PFSK-1 (cell line): ENCODE measurements at regions not wholly inside any gene's neighbourhood (a gene's known extent, or its start where the extent isn't known, plus 50 kb on each side); places are given as distances from the start of the nearest gene placed in this dataset.

Experiments used
- FOXP2 ChIP-seq: optimal IDR thresholded peaks from 2 replicates; pipeline ENCODE3; 2011; ENCODE audit warnings: borderline replicate concordance, control low read depth, inconsistent platforms; ENCODE audit not compliant: insufficient read depth; ENCODE audit errors: extremely low read length, extremely low read depth
- POLR2AphosphoS5 ChIP-seq: IDR thresholded peaks from 2 replicates; pipeline ENCODE4 v1.6.1; 2012; ENCODE audit warnings: low read depth, mild to moderate bottlenecking, control low read depth, low read length, moderate library complexity
- SIN3A ChIP-seq: IDR thresholded peaks from 2 replicates; pipeline ENCODE4 v1.6.1; 2012; ENCODE audit warnings: mild to moderate bottlenecking, low read length, moderate library complexity, borderline replicate concordance; ENCODE audit not compliant: insufficient read depth
- TAF1 ChIP-seq: IDR thresholded peaks from 2 replicates; pipeline ENCODE4 v1.6.1; 2012; ENCODE audit warnings: low read length, control low read depth, borderline replicate concordance; ENCODE audit not compliant: insufficient read depth
- TF ChIP-seq, protein P1 (sequence below), 2 experiments: IDR thresholded peaks; 2 replicates each; pipeline versions ENCODE4 v1.6.1 to v1.8.0; 2011 to 2012; ENCODE audit warnings: low read depth in 2 of 2, low read length in 2 of 2, control low read depth in 1 of 2, inconsistent platforms in 1 of 2, mild to moderate bottlenecking in 1 of 2, moderate library complexity in 1 of 2; ENCODE audit not compliant: insufficient read depth in 1 of 2

DNA sequence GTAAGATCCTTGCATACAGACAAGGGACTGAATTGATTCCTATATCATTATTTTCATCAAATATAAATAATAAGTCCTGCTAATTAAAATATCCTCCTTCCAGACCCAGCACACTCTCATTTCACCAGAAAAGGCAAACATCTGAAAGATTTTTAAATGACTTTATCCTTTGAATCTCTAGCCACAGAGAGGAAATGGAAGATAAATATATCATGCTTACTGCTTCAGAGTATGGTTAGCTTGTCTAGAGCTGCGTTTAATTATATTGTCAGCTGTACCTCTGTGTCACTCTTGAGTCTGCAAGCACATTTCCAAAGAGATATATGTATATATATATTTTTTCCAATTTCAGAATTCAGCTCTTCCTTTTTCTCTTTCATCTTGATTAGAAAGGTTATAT is 232.7 kb downstream of the TRIB2 start:
- TF ChIP-seq, protein P1, sequence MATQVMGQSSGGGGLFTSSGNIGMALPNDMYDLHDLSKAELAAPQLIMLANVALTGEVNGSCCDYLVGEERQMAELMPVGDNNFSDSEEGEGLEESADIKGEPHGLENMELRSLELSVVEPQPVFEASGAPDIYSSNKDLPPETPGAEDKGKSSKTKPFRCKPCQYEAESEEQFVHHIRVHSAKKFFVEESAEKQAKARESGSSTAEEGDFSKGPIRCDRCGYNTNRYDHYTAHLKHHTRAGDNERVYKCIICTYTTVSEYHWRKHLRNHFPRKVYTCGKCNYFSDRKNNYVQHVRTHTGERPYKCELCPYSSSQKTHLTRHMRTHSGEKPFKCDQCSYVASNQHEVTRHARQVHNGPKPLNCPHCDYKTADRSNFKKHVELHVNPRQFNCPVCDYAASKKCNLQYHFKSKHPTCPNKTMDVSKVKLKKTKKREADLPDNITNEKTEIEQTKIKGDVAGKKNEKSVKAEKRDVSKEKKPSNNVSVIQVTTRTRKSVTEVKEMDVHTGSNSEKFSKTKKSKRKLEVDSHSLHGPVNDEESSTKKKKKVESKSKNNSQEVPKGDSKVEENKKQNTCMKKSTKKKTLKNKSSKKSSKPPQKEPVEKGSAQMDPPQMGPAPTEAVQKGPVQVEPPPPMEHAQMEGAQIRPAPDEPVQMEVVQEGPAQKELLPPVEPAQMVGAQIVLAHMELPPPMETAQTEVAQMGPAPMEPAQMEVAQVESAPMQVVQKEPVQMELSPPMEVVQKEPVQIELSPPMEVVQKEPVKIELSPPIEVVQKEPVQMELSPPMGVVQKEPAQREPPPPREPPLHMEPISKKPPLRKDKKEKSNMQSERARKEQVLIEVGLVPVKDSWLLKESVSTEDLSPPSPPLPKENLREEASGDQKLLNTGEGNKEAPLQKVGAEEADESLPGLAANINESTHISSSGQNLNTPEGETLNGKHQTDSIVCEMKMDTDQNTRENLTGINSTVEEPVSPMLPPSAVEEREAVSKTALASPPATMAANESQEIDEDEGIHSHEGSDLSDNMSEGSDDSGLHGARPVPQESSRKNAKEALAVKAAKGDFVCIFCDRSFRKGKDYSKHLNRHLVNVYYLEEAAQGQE (IDR thresholded peaks at IDR 0.05; ENCODE audit: insufficient read depth in 1 of 2, low read depth in 2 of 2, low read length in 2 of 2): no peak
- no peak for TF ChIP-seq POLR2AphosphoS5
- TF ChIP-seq FOXP2: no peak
- no peak for TF ChIP-seq SIN3A
- no peak for TF ChIP-seq TAF1

DNA sequence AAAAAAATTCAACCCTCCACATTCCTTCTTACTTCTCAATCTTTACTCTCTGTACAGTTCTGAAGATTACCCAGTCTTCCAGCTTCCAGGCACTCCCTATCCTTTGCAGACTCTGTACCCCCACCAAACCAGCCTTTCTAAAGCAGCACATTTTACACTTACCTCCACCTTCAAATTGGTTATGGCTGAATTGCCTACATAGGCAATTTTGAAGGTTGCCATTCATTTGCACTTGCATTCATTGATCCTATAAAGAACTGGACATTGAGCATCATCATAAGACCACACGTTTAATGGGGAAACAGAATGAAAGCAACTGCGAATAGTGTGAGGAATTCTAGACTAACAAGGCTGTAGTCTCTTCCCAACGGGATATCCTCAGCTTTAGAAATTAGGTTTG is 233.4 kb downstream of the TRIB2 start:
- TF ChIP-seq, protein P1 (IDR thresholded peaks at IDR 0.05; ENCODE audit: insufficient read depth in 1 of 2, low read depth in 2 of 2, low read length in 2 of 2): no peak
- TF ChIP-seq FOXP2 (no peak), TAF1 (no peak), POLR2AphosphoS5 (no peak), SIN3A (no peak)

DNA sequence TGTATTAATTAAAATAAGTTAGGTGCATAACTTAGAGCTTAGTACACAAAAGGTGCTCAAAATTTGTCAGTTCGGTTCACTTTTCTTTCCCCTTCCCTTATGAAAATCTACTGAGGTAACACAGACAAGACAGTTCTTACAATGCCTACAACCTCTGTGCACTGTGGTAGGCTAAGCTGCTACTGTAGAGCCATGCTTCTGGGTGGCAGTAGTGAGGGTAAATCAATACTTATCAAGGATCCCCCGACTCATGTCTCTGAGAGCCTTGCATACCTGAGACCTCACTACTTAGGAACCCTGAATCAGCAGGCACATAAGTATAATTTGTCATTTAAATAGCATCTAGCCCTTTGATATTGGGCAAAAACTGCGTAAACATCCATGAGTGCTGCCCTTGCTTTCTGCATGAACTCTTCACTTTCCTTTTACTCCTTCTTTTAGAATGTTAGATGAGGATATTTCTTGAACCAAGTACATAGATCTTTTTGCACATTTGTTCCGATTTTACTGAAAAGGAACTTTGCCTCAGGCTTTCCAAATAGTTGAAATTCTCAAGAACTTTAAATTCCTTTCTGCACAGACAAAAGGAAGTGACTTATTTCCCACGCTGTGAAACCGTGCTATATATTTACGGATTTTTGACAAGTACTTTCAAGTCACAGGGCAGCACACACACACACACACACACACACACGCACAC is 234.4 kb downstream of the TRIB2 start:
- TF ChIP-seq POLR2AphosphoS5 (no peak), TAF1 (no peak), FOXP2 (no peak), SIN3A (no peak)
- TF ChIP-seq, protein P1 (IDR thresholded peaks at IDR 0.05; ENCODE audit: insufficient read depth in 1 of 2, low read depth in 2 of 2, low read length in 2 of 2): no peak

DNA sequence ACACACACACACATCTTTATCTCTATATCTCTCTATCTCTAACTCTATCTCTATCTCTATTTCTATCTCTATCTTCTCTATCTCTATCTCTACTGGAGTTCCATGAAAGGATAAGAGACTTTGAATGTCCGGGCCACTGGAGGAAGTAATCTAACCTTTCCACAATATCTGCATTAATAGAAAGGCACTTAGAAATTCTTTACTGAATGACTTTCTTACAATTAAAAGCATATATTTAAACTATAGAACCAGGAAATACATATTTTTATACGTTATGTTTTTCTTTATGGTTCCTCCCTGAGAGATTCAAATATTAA is 234.9 kb downstream of the TRIB2 start:
- TF ChIP-seq SIN3A: no peak
- TF ChIP-seq FOXP2: no peak
- no peak for TF ChIP-seq TAF1
- TF ChIP-seq, protein P1 (IDR thresholded peaks at IDR 0.05; ENCODE audit: insufficient read depth in 1 of 2, low read depth in 2 of 2, low read length in 2 of 2): no peak
- TF ChIP-seq POLR2AphosphoS5: no peak

DNA sequence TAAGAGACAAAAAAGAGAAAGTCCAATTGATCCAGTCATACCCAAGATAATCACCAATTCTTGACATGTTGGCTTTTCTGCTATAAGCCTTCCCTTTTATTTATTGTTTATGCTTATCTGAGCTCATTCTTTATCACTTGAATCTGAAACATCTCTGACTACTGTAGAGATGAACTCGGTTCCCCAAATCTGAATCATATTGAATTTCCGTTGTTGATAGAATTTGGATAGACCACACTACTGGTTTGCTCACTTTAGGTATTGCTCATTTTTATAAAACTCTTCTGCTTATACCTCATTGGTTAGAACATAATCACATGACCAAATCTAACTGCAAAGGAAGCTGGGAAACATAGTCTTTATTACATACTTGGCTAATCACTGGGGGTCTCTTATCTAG is 236.9 kb downstream of the TRIB2 start:
- TF ChIP-seq POLR2AphosphoS5: no peak
- no peak for TF ChIP-seq FOXP2
- TF ChIP-seq SIN3A: no peak
- TF ChIP-seq, protein P1 (IDR thresholded peaks at IDR 0.05; ENCODE audit: insufficient read depth in 1 of 2, low read depth in 2 of 2, low read length in 2 of 2): no peak
- TF ChIP-seq TAF1: no peak
